HG03432 (cell line): ENCODE measurements at regions not wholly inside any gene's neighbourhood (a gene's known extent, or its start where the extent isn't known, plus 50 kb on each side); places are given as distances from the start of the nearest gene placed in this dataset.

ENCODE experiments used
- ATAC-seq: cut with Tn5 transposase; IDR thresholded peaks from one replicate; pipeline ENCODE4 v1.9.1; 2021; ENCODE audit warnings: mild to moderate bottlenecking, moderate library complexity; ENCODE audit not compliant: unreplicated experiment

- ATAC-seq, result no peak
These were observed 290.7 kb upstream of the MAP3K7 start for GRCh38 chr6:90877616-90878015.

GRCh38 chr6:90874931-90875330 lies 288.1 kb upstream of the MAP3K7 start:
- no peak for ATAC-seq

- ATAC-seq, result no peak
These were observed 286.1 kb upstream of the MAP3K7 start for GRCh38 chr6:90872981-90873380.

- no peak for ATAC-seq
These were observed 283.7 kb upstream of the MAP3K7 start for GRCh38 chr6:90870561-90870960.

GRCh38 chr6:90868656-90869055 lies 281.8 kb upstream of the MAP3K7 start:
- ATAC-seq, result no peak

- ATAC-seq, result no peak
These were observed 281.4 kb upstream of the MAP3K7 start for GRCh38 chr6:90868256-90868655.

GRCh38 chr6:90865513-90865912 lies 278.6 kb upstream of the MAP3K7 start:
- peak; percentile 59 for ATAC-seq

- no peak for ATAC-seq
These were observed 276.2 kb upstream of the MAP3K7 start for GRCh38 chr6:90863043-90863442.

- no peak for ATAC-seq
These were observed 274.1 kb upstream of the MAP3K7 start for GRCh38 chr6:90860822-90861601.

- ATAC-seq, result no peak
These were observed 272.7 kb upstream of the MAP3K7 start for GRCh38 chr6:90859612-90860011.

GRCh38 chr6:90859056-90859455 lies 272.2 kb upstream of the MAP3K7 start:
- no peak for ATAC-seq

GRCh38 chr6:90849686-90850085 lies 262.8 kb upstream of the MAP3K7 start:
- no peak for ATAC-seq

- ATAC-seq, result no peak
These were observed 260.0 kb upstream of the MAP3K7 start for GRCh38 chr6:90846824-90847223.

GRCh38 chr6:90835596-90836212 lies 248.8 kb upstream of the MAP3K7 start:
- ATAC-seq, result no peak

GRCh38 chr6:90829311-90829710 lies 242.4 kb upstream of the MAP3K7 start:
- ATAC-seq, result no peak

GRCh38 chr6:90820436-90820835 lies 233.6 kb upstream of the MAP3K7 start:
- no peak for ATAC-seq

GRCh38 chr6:90819483-90819882 lies 232.6 kb upstream of the MAP3K7 start:
- no peak for ATAC-seq

- ATAC-seq, result no peak
These were observed 231.3 kb upstream of the MAP3K7 start for GRCh38 chr6:90818163-90818562.

- ATAC-seq, result no peak
These were observed 229.9 kb upstream of the MAP3K7 start for GRCh38 chr6:90816764-90817163.

- ATAC-seq, result no peak
These were observed 224.8 kb upstream of the MAP3K7 start for GRCh38 chr6:90811596-90812226.

- no peak for ATAC-seq
These were observed 222.2 kb upstream of the MAP3K7 start for GRCh38 chr6:90809035-90809434.
